Lower lobe of right lung (tissue), 2 donors: ENCODE measurements at regions not wholly inside any gene's neighbourhood (a gene's known extent, or its start where the extent isn't known, plus 50 kb on each side); places are given as distances from the start of the nearest gene placed in this dataset.

Experiments used
- ATAC-seq, 2 donors: fragments of 200-7000 bp; cut with Tn5 transposase; one replicate each; pipeline ENCODE4 v1.9.1; 2020 to 2022; ENCODE audit warnings: mild to moderate bottlenecking in 2 of 2, moderate library complexity in 2 of 2
- DNase-seq: peaks from one replicate; pipeline ENCODE4 v3.0.0-alpha.2; 2020
- H3K27ac ChIP-seq: fragments of 200-600 bp; one replicate; pipeline ENCODE4 v1.8.0; 2022
- H3K27me3 ChIP-seq: fragments of 200-600 bp; one replicate; pipeline ENCODE4 v1.8.0; 2022; ENCODE audit warnings: low read depth
- H3K36me3 ChIP-seq: fragments of 200-600 bp; one replicate; pipeline ENCODE4 v1.8.0; 2022; ENCODE audit warnings: mild to moderate bottlenecking
- H3K4me1 ChIP-seq: fragments of 200-600 bp; one replicate; pipeline ENCODE4 v1.8.0; 2022
- H3K4me3 ChIP-seq: fragments of 200-600 bp; one replicate; pipeline ENCODE4 v1.8.0; 2022; ENCODE audit warnings: mild to moderate bottlenecking
- H3K9me3 ChIP-seq: fragments of 200-600 bp; one replicate; pipeline ENCODE4 v1.8.0; 2022
- CTCF ChIP-seq: fragments of 200-600 bp; IDR thresholded peaks from one replicate; pipeline ENCODE4 v1.8.0; 2022; ENCODE audit warnings: antibody characterized with exemption, mild to moderate bottlenecking
- intact Hi-C: fragments of 100-400 bp; cut with DNase I; formaldehyde crosslinking; loops from one replicate; pipeline ENCODE4 v1.11.0; 2022
- donor health status: DM: no; HTN: yes; CAD: no; lungs with severe emphysema.

- no peak overlapping the region for H3K27ac ChIP-seq
- no peak overlapping the region for H3K4me3 ChIP-seq
- no peaks in the 10 kb centered on the region for H3K27me3 ChIP-seq
- DNase-seq (no peak), ATAC-seq (peak; percentile 65 to 75)
- TF ChIP-seq CTCF, result no peak
- intact Hi-C loops, result no loop called here
- no peaks in the 10 kb centered on the region for H3K36me3 ChIP-seq
- H3K4me1 ChIP-seq, result no peaks in the 10 kb centered on the region
- H3K9me3 ChIP-seq, result no peaks in the 10 kb centered on the region
Observed at GRCh38 chr7:131188367-131189339, 139.0 kb upstream of the MKLN1 start.

GRCh38 chr7:131189488-131189887, 138.2 kb upstream of the MKLN1 start:
- no peak for DNase-seq
- TF ChIP-seq CTCF, result no peak
- Histone ChIP-seq H3K27me3 (no peaks in the 10 kb centered on the region), H3K4me3 (no peak overlapping the region), H3K4me1 (no peaks in the 10 kb centered on the region), H3K27ac (no peak overlapping the region), H3K36me3 (no peaks in the 10 kb centered on the region), H3K9me3 (no peaks in the 10 kb centered on the region)
- intact Hi-C loops, result no loop called here
- ATAC-seq, result no peak

DNA sequence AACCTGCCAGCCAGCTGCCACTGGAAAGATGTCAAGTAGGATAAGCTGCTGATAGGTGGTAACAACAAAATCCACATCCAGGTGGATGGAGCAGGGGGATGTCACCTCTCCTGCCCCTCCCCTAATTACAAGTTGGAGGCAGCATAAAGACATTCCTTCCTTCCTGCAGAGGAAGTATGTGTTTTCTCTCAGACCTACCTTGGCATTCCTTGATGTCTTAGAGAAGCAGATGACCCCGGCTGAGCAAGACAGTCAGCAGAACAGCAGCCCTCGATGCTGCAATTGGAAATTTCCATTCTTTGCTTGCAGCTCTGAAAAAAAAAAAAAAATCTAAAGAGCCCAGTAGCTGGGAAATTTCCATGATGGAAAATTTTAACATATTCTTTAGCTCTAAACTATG, 137.5 kb upstream of the MKLN1 start:
- H3K4me1 ChIP-seq, result no peaks in the 10 kb centered on the region
- H3K27me3 ChIP-seq, result no peaks in the 10 kb centered on the region
- intact Hi-C loops, result no loop called here
- no peaks in the 10 kb centered on the region for H3K9me3 ChIP-seq
- TF ChIP-seq CTCF, result no peak
- ATAC-seq, result no peak
- no peak overlapping the region for H3K4me3 ChIP-seq
- no peak for DNase-seq
- H3K36me3 ChIP-seq, result no peaks in the 10 kb centered on the region
- H3K27ac ChIP-seq, result no peak overlapping the region

- Histone ChIP-seq H3K36me3 (no peaks in the 10 kb centered on the region), H3K27me3 (no peaks in the 10 kb centered on the region), H3K4me1 (no peaks in the 10 kb centered on the region), H3K4me3 (no peak overlapping the region), H3K27ac (no peak overlapping the region), H3K9me3 (no peaks in the 10 kb centered on the region)
- TF ChIP-seq CTCF, result no peak
- ATAC-seq (no peak), DNase-seq (no peak)
- intact Hi-C loops, result no loop called here
Observed at GRCh38 chr7:131190581-131190980, 137.1 kb upstream of the MKLN1 start.

DNA sequence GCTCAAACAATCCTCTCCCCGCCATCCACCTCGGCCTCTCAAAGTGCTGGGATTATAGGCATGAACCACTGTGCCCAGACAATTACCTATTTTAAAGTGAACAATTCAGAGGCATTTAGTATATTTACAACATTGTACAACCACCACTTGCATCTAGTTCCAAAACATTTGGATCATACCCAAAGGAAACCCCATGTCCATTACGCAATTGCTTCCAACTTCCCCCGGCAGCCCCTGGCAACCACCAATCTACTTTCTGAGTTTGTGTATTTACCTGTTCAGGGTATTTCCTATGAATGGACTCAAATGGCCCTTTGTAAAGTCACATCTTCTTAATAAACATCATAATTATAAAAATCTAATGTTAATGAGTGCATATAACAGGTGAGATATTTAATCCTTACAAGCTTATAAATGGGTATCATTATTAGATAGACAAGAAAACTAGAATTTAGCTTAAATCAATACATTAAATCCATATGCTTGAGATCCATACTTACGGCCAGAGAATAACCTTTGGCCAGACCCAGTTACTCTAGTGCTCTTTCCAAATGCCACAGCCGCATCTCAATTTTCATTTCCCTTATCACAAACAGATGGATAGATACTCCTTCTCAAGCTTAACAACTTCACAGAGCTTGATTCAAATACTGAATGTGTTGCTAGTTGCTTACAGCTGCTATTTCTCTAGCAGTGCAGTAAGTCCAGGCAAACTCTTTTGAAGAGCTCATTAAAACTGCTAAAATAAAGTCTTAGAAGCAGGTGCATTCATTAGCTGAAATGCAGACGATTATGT, 133.4 kb upstream of the MKLN1 start:
- no peak overlapping the region for H3K4me3 ChIP-seq
- ATAC-seq (no peak), DNase-seq (no peak)
- no peaks in the 10 kb centered on the region for H3K9me3 ChIP-seq
- TF ChIP-seq CTCF, result no peak
- no peaks in the 10 kb centered on the region for H3K27me3 ChIP-seq
- intact Hi-C loops, result no loop called here
- no peaks in the 10 kb centered on the region for H3K4me1 ChIP-seq
- H3K36me3 ChIP-seq, result no peaks in the 10 kb centered on the region
- H3K27ac ChIP-seq, result no peak overlapping the region
